ENCODE measurements at regions not wholly inside any gene's neighbourhood (a gene's known extent, or its start where the extent isn't known, plus 50 kb on each side); places are given as distances from the start of the nearest gene placed in this dataset.

DNA sequence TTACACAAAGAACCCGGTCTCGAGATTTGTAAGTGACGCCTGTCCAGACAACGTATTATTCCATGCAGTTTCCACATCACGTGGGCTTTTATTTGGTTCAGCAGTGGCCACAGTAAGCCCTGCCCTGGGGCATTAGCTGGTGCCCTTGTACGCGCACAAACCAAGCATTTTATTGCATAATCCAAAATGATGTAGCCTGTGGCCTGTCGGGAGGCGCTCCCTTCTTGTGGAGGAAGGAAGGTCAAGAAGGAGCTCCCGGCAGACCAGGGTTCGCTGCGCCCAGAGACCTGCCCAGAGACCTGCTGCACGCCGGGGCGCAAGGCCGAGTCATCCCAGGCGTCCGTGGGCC lies 179.6 kb upstream of the ALKAL2 start (continued):
- no peak for TF ChIP-seq ASH2L (IDR thresholded peaks at IDR 0.05; ENCODE audit: borderline replicate concordance, low read depth)
- no peak for TF ChIP-seq MXI1 (IDR thresholded peaks at IDR 0.05; ENCODE audit: low read depth, low read length)
- no peak for TF ChIP-seq CBX5 (IDR thresholded peaks at IDR 0.05; ENCODE audit: low read depth)
- TF ChIP-seq BACH1 (IDR thresholded peaks at IDR 0.05; ENCODE audit: borderline replicate concordance) = no peak
- TF ChIP-seq RCOR1 (conservative IDR thresholded peaks at IDR 0.05; ENCODE audit: low read depth, low read length) = no peak
- TF ChIP-seq GABPA (IDR thresholded peaks at IDR 0.05; ENCODE audit: low read depth) = no peak
- no peak for TF ChIP-seq BCL11A (IDR thresholded peaks at IDR 0.05; ENCODE audit: low read depth, low read length)

GRCh38 chr2:467101-467500 lies 179.2 kb upstream of the ALKAL2 start:
- FAIRE-seq (no peak), DNase-seq (ENCODE audit: low read depth, low spot score) (no peak), ATAC-seq (no peak)
- H3K4me1 ChIP-seq (ENCODE audit: control insufficient read depth, insufficient read depth, low read length) = no peaks in the 10 kb centered on the region
- H3K9ac ChIP-seq (ENCODE audit: control insufficient read depth, insufficient read depth, low read length) = no peak overlapping the region
- H3K27ac ChIP-seq (ENCODE audit: control insufficient read depth, insufficient read depth) = no peak overlapping the region
- ChIA-PET POLR2A (no interaction called here), CTCF (no interaction called here), RAD21 (ENCODE audit: unreplicated experiment) (no interaction called here), SMC1A (ENCODE audit: uncharacterized antibody, unreplicated experiment) (no interaction called here)
- H3K4me3 ChIP-seq = no peak overlapping the region
- no peak overlapping the region for H3K4me2 ChIP-seq (ENCODE audit: control insufficient read depth, insufficient read depth)
- in situ Hi-C loops (cut with MboI) = no loop called here
- intact Hi-C loops (cut with micrococcal nuclease; ENCODE audit: unreplicated experiment) = no loop called here
- 57% methylated on average over 15 of the region's 15 CpGs for WGBS (ENCODE audit: insufficient coverage, insufficient replicate concordance, low lambda C conversion rate, missing lambda C conversion rate)
- H3K9me3 ChIP-seq (replicated peaks; ENCODE audit: control insufficient read depth, insufficient read depth, low read length) = no peaks in the 10 kb centered on the region; the same call in 2 of the 3 replicates
- BruUV-seq (replicated peaks) = no TSS peak
- no peaks in the 10 kb centered on the region for H4K20me1 ChIP-seq (ENCODE audit: control insufficient read depth, insufficient read depth)
- no peak overlapping the region for H2AFZ ChIP-seq (ENCODE audit: control insufficient read depth, low read depth, low read length)
- no peaks in the 10 kb centered on the region for H3K36me3 ChIP-seq (ENCODE audit: control insufficient read depth in 2 of 2, insufficient read depth in 2 of 2, low read length in 1 of 2)
- no peaks in the 10 kb centered on the region; a peak in 1 of 4 replicates for H3K27me3 ChIP-seq (replicated peaks in 1 of 2; ENCODE audit: control insufficient read depth in 2 of 2, insufficient read depth in 2 of 2, low read length in 1 of 2)
- no peaks in the 10 kb centered on the region for H3K79me2 ChIP-seq (ENCODE audit: control insufficient read depth, insufficient read depth, low read length)
- TF ChIP-seq, protein P1, sequence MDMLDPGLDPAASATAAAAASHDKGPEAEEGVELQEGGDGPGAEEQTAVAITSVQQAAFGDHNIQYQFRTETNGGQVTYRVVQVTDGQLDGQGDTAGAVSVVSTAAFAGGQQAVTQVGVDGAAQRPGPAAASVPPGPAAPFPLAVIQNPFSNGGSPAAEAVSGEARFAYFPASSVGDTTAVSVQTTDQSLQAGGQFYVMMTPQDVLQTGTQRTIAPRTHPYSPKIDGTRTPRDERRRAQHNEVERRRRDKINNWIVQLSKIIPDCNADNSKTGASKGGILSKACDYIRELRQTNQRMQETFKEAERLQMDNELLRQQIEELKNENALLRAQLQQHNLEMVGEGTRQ (IDR thresholded peaks at IDR 0.05; ENCODE audit: borderline replicate concordance, low read depth, low read length) = no peak
- TF ChIP-seq, protein P2, sequence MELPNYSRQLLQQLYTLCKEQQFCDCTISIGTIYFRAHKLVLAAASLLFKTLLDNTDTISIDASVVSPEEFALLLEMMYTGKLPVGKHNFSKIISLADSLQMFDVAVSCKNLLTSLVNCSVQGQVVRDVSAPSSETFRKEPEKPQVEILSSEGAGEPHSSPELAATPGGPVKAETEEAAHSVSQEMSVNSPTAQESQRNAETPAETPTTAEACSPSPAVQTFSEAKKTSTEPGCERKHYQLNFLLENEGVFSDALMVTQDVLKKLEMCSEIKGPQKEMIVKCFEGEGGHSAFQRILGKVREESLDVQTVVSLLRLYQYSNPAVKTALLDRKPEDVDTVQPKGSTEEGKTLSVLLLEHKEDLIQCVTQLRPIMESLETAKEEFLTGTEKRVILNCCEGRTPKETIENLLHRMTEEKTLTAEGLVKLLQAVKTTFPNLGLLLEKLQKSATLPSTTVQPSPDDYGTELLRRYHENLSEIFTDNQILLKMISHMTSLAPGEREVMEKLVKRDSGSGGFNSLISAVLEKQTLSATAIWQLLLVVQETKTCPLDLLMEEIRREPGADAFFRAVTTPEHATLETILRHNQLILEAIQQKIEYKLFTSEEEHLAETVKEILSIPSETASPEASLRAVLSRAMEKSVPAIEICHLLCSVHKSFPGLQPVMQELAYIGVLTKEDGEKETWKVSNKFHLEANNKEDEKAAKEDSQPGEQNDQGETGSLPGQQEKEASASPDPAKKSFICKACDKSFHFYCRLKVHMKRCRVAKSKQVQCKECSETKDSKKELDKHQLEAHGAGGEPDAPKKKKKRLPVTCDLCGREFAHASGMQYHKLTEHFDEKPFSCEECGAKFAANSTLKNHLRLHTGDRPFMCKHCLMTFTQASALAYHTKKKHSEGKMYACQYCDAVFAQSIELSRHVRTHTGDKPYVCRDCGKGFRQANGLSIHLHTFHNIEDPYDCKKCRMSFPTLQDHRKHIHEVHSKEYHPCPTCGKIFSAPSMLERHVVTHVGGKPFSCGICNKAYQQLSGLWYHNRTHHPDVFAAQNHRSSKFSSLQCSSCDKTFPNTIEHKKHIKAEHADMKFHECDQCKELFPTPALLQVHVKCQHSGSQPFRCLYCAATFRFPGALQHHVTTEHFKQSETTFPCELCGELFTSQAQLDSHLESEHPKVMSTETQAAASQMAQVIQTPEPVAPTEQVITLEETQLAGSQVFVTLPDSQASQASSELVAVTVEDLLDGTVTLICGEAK (IDR thresholded peaks at IDR 0.05; ENCODE audit: borderline replicate concordance) = no peak
- no peak for TF ChIP-seq POLR2AphosphoS2 (IDR thresholded peaks at IDR 0.05; ENCODE audit: low read depth, low read length)
- TF ChIP-seq TCF3 (IDR thresholded peaks at IDR 0.05; ENCODE audit: borderline replicate concordance, insufficient read depth, low read depth, low read length) = no peak
- TF ChIP-seq CEBPB (IDR thresholded peaks at IDR 0.05; ENCODE audit: borderline replicate concordance in 1 of 2, low read depth in 2 of 2, low read length in 2 of 2) = no peak
- TF ChIP-seq TCF7 (IDR thresholded peaks at IDR 0.05; ENCODE audit: borderline replicate concordance) = no peak
- TF ChIP-seq, protein P3, sequence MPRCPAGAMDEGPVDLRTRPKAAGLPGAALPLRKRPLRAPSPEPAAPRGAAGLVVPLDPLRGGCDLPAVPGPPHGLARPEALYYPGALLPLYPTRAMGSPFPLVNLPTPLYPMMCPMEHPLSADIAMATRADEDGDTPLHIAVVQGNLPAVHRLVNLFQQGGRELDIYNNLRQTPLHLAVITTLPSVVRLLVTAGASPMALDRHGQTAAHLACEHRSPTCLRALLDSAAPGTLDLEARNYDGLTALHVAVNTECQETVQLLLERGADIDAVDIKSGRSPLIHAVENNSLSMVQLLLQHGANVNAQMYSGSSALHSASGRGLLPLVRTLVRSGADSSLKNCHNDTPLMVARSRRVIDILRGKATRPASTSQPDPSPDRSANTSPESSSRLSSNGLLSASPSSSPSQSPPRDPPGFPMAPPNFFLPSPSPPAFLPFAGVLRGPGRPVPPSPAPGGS (IDR thresholded peaks at IDR 0.05; ENCODE audit: borderline replicate concordance, insufficient read depth, low read depth, low read length, poor library complexity, severe bottlenecking) = no peak
- no peak for TF ChIP-seq JUND (IDR thresholded peaks at IDR 0.05; ENCODE audit: low read depth, low read length)
- TF ChIP-seq MEF2B (IDR thresholded peaks at IDR 0.05; ENCODE audit: partially characterized antibody, poor library complexity, severe bottlenecking) = no peak
- TF ChIP-seq SIN3A (IDR thresholded peaks at IDR 0.05; ENCODE audit: low read depth, low read length) = no peak
- TF ChIP-seq RUNX3 (IDR thresholded peaks at IDR 0.05; ENCODE audit: low read length) = no peak
- TF ChIP-seq STAT1 (conservative IDR thresholded peaks at IDR 0.05) = no peak

Data from GM12878 (cell line).